ENCODE measurements at regions not wholly inside any gene's neighbourhood (a gene's known extent, or its start where the extent isn't known, plus 50 kb on each side); places are given as distances from the start of the nearest gene placed in this dataset.

DNA sequence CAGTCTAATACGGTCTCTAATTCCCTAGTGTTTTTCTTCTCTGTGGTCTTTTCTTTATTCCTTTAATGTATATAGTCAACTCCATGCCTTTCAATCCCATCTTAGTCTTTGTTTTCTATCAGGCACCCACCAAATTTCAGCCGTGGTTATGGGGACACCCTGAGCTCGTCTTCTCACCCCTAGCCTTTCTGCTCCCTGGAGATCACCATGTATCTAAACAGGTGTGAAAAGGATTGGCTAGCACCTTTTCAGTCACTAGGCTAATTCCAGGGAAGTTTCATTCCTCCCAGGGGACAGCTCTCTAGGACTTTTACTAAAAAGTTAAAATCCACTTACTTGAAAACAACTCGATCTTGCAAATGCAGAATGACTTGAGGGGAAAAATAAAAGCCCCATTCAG is 291.3 kb downstream of the ETNK1 start:
- DNase-seq = no peak

DNA sequence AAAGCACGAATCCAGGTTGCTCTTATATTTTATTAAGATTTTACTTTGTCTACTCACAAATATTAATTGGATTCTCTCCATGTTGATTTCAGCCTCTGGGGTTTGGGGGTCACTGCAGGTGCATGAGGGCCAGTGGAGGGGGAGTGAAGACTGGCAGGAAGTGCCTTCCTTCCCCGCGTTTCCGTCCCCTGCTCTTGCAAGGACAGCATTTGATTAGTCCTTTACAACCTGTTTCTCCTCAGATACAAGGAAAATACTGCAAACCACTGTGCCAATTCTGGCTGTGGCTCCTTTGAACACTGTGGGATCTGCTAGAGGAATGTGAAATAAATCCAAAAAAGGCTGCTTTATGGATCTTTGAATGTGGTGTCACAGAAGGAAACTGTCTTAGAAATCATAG is 291.8 kb downstream of the ETNK1 start:
- DNase-seq = no peak

DNA sequence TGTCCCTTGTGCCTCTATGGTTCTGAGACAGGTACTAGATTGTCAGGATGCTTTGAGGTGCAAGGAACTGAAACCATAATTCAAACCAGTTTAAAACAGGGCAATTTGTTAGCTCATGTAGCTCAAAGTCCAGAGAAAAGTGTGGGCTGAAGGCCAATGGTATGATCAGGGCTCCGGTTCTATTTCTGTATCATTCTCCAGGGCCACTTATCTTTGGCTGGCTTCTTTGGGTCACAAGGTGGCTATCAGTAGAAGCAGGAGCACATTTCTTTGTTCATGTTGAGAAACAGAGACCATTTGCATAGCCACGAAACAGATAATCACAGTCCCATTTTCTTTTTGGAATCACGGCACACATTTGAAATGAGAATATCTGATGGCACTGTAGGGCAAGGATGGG is 294.9 kb downstream of the ETNK1 start:
- DNase-seq = no peak

DNA sequence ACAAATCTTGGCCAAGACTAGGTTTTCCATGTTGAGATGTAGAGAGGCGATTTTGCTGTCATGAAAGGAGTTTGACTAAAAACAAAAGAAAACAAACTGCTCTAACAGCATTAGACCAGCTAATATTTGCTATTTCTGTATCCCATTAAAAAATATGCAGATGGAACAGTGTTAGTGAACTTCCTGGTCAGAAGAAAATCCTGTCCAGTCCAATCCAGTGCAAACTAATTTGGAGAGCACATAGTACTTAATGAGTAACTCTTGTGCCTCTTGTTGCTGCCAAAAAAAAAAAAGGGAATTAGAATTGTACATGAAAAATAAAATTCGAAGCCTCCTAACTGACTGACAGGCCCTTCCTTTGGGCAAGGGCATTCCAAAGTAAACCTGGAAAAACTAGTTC is 298.8 kb downstream of the ETNK1 start:
- no peak for DNase-seq

DNA sequence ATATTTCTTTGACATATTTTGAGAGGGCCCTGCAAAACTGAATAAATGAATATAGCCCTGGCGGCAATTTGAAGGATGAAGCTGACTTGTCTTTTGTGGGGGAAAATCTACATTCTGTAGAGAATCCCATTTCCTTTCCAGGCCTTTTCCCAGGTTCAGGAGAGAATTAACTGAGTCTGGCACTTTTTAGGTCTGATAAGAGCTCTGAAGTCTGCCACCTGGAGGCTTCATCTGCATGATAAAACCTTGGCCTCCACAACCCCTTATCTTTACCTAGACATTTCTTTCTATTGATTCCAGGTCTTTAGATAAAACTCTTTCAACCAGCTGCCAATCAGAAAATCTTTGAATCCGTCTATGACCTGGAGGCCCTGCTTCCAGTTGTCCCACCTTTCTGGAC is 299.4 kb downstream of the ETNK1 start:
- no peak for DNase-seq

DNA sequence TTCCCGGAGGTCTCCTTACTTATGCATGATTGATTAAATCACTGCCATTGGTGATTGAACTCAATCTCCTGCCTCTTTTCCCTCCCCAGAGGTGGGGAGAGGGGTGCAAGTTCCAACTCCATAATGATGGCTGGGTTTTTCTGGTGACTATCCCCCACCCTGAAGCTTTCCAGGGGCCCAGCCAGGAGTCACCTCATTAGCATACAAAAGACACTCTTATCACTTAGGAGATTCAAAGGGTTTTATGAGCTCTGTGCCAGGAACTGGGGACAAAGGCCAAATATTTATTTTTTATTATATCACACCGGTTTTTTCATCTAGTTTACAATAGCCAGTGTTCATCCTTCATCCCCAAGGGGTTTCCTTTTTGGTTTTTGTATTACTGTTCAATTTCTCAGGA is 300.7 kb downstream of the ETNK1 start:
- DNase-seq = no peak

DNA sequence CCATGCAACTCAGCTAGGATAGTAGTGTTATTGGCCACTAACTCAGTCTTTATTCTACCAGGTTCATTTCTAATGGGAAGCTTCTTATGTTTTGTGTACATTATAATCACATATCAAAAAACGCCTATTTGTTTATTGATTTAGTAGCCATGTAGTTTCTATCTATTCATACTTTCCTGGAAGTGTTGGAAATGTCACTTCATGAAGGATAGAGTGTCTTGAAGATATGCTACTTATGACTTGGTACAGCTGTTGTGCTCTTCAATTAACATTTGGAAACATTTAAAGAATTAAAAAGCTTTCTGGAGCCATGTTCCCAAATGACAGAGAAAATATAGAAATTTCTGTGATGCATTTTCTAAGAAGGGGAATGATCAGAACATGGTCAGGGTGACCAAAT is 307.5 kb downstream of the ETNK1 start:
- DNase-seq = no peak

DNA sequence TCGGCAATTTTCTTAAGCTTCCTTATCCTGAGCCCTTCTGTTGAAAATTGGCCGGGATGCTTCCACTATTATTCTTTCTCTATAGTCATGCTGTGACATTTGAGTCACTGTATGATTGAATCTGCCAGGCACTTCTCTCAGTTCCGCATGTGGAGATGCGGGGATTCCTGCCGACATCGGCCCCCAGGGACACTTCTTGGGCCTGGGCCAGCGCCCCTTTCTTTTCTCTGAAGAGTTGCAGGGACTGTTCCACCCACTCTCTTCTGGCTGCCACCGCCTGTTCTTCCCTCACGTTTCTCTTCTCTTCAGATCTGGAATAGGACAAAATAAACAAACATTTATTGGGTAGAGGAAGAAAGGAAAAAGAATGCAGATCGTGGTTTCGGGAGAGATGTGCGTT is 310.1 kb downstream of the ETNK1 start:
- no peak for DNase-seq

DNA sequence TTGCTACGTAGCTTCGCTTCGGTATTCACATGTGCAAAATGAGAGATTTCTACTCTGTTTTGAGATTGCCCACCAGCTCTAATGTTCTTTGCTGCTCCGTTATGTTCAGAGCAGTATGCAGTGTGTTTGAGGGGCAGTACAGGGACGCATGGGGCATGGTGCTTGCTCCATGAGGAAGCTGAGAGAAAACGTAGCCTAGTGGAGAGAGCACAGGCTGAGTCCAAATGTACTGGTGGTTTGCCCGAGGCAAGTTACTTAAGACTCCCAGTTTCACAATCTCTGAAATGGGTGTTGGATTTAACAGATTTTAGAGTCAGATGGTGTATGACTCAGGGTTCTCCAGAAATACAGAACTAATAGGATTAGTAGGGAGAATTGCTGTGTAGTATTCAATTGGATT is 310.5 kb downstream of the ETNK1 start:
- no peak for DNase-seq

DNA sequence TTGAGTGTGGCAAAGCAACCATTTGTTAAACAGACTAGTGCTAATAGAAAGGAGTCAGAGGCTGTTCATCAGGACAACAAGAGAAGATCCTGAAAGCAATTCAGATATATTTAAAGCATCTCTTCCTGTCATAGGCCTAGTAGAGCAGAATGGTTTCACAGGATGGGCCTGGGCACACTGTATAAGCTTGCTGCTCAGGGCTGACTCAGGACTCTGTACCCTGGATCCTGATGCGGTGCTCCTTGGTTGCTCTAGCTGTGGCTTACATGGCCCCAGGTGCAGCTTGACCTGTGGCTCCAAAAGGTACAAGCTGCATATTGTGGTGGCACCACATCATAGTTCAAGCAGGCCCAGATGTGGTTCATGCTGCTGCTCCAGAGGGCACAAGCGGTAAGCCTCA is 313.4 kb downstream of the ETNK1 start:
- no peak for DNase-seq

DNA sequence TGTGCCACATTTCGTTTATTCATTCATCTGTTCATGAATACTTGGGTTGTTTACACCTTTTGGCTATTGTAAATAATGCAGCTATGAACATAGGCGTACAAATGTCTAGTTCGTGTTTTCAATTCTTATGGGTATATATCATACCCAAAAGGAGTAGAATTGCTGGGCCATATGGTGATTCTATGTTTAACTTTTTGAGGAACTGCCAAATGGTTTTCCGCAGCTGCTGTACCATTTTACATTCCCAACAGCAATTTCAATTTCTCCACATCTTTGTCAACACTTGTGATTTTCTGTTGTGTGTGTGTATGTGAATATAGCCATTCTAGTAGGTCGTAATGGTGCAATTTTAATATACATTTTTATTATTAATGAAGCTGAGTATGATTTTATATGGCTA is 326.2 kb downstream of the ETNK1 start:
- DNase-seq = no peak

DNA sequence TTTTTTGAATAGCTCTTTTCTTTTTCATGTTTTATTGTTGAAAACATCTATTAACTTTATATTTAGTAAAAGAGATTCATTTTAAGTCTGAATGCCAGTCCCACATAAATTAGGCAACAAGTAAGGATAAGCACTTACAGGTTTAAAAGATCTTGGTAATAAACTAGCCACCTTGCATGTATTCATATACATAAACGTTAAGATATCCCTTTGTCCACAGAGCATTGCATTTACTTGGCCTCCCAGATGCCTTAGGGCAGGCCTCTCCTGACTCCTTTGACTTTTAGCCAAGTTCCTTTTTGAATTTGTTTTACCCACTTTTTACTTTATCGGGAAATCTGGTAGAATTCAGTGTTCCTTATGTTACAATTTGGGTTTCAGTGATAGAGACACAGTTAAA is 331.7 kb downstream of the ETNK1 start:
- DNase-seq = no peak

DNA sequence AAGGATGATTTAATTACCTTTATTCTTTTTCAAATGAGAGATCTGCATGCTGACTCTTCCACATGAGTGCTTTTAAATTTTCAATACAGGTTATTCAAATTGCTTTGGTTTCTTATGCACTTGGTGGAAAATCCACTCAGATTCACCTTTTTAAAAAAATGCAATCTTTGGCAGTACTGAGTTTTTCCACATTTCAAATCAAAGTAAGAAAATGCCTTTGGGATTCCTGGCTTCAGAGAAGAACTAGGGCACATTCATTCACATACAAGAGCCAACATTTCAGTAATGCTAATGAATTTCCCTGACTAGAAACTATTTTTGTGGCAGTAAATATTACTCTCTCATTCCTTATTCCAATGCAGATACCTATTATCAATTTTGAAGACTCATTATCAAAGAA is 342.2 kb downstream of the ETNK1 start:
- no peak for DNase-seq

DNA sequence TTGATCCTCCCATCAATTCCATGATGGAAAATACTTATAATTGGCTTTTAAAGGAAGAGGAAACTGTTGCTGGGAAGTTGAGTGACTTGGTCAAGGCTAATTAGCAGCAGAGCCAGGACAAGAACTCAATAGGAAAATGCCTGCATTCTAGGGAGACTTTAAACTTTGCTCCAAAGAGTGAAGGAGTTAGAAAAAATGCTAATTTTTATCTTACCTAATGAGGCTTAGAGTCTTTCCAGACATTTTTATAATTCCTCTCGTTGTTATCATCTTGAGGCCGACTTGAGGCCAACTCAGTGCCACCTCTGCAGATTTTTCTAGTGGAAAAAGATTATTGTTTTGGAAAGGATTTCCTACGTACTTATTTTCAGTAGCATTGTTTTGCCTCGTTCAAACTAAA is 344.6 kb downstream of the ETNK1 start:
- no peak for DNase-seq

DNA sequence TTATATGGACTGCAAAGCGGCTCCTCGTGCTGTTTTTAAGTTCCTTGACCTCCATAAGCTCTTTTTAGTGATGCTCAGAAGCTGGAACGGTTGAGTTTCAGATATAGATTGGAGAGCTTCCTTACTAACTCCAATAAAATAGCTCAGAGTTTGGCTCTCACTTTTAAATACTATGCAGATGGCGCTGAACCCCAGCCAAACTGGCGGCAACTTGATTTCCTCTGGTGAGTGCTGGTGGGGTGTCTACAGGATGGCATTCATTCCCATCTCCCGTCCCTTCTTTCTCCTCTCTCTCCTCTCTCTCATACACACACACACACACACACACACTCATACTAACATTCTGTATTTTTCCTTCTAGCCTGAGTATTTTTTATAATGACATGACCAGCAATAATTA is 346.3 kb downstream of the ETNK1 start:
- no peak for DNase-seq

DNA sequence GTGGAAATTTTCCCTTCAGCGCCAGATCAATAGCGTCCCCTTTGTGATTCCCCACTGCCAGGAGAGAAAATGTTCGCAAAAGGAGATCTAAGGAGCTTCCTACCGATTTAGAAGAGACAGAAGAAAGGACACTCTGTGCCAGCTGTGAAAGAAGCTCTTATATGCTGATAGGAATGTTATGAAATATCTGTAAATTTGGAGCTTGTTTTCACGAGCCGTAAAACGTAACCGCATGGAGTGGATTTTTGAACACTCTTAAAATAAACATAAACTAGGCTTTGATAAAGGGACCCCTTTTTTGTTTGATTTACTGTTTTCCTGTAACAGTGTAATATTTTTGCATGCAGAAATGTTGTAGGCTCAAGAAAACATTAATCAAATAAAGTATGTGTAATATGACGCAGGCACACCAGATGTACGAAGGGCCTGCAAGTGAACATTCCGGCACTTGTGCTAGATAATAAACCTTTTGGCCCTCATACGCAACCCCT is 346.8 kb downstream of the ETNK1 start:
- DNase-seq = no peak

DNA sequence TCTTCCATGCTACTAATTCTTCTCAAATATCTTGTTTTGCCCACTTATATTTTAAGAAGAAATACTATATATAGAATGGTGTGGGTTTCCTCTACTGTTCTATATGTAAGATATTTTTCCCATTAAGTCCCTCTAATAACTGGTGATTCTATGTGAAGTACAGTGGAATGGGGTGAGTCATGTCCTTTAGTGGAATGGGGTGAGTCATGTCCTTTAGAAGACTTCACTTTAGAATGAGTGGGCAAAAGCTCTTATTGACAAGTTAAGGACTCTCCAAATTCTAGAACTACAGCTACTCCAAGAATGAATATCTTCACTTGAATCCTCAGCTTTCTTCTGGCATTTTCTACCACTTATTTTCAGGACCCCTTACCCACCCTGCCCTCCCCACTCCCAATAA is 349.9 kb downstream of the ETNK1 start:
- no peak for DNase-seq

DNA sequence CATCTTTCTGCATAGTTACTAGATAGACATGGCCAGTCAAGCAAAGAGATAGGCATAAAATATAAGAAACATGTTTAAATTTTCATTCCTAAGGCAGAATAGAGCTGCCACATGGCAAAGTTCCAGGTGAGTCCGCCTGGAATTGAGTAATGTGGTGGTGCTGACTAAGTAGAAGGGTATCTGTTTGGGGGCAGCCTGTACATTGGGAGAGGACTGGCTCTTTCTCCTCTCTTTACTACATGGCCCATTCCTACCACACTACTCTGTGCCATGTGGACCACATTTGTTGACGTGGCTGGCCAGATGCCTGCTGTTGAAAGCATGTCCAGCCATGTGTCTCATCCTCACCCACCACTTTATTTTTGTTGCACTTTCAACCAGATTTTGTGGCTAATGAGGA is 354.0 kb downstream of the ETNK1 start:
- DNase-seq = no peak

DNA sequence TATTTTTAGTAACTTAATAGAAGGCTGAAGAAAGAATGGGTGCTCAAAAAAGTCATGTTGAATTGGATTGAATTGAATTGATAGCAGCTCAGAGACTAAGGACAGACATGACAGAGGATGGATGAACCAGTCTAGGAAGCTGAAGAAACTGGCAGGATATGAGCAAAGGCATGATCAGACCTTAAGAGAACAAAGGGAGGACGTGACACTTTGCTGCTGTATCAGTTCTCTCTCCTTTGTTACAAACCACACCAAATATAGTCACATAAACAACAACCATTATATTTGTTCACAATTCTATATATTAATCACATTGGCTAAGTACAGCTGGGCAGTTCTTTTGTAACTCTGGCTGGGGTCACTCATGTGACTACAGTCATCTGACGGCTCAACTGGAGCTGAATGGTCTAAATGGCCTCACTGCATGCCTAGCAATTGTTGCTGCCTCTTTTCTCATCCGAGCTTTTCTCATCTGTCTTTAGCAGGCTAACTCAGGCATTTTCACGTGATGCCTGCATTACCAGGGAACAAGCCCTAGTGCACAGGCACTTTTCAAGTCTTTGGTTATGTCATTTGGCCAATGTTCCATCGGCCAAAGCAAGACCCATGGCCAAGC is 355.0 kb downstream of the ETNK1 start:
- DNase-seq = no peak

DNA sequence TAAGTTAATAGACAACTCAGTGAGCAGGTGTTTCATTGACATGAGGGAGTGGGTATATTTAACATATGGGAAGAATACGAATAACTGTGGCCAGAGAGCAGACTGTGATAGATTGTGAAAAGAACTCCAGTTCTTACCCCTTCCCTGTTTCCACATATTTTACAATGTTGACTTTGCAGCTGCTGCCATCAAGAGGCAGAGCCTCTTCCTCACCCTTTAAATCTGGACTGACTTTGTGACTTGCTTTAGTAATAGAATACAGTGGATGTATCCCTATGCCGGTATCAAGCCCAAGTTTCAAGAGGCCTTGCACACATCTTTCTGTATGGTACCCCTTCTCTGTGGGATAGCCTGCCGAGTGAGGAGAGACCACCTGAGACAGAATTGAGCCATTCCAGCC is 356.7 kb downstream of the ETNK1 start:
- no peak for DNase-seq

DNA sequence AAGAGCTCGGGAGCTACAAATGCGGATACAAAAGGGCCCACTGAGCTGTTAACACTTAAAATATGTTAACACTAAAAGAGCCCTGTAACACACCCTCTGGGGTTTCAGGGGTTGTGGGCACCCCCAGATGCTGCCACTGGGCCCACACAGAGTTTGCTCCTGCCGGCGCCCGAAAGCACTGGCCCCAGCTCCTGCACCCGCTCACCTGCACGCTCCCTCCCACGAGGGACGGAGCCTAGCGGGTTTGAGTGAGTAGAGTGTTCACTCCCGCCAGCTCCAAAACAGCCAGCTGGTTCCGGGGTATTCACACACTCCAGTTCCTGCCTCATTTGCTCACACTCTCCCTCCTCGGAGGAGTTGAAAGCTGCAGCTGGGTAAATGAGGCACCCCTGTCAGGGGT is 357.7 kb downstream of the ETNK1 start:
- no peak for DNase-seq

DNA sequence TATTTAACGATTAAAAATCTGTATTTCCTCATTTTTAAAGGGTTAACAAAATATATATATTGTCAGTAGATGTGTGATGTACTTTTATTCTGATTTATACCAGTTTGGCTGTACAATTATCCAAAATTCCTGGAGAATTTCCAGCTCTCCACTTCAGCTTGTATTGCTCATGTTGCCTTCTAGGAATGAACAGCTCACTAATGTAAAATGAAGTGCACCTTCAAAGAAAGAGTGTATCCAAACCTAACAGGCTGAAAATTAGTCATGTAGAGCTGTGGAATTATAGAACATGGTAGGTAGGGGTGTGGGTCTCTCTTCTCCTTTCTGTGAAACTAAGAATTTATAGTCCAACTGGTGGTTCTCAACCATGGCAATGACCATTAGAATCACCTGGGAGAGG is 362.0 kb downstream of the ETNK1 start:
- no peak for DNase-seq

DNA sequence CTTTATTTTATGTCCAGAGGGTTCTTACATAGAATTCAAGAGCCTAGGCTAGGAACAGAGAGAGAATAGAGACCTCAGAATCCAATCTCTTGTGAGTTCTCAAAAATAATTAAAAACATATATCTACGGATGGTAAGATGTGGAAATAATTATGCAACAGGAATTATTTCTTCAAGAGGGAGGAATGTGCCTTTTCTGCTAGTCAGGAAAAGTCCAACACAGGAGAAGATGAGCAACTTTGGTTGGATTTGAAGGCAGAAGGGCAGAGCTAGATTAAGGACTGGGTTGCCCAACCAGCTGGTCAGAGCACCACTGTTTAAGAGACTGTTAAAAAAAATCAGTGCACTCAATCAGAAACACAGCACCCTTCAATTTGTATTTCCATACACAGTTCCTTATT is 365.5 kb downstream of the ETNK1 start:
- no peak for DNase-seq

DNA sequence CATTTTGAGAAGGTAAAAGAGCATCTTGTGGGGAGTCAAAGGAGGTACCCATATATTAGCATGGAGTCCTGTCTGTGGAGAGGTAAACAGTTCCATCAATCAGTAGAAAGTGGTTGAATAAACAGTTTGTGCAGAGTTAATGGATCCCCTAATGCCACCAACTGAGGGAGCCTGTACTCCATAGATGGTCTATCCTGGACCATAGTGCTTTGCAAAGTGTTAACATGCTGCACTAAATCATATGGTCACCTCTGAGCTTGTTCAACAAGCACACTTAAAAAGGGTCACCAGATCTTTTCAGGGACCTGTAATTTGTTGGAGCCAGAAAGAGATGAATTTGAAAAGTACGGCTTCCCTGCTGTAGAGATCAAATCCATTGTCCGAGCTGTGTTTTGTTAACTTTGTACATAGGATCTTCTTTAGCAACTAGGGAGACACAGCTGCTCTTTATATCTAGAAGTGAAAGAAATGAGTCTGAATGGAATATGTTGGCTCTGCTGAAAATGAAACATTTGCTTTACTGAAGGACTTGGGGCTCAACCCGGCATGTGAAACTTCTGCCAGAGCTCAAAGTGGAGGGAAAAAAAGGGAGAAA is 366.4 kb downstream of the ETNK1 start:
- no peak for DNase-seq
